Progenitor cell of endocrine pancreas (in vitro differentiated cells): ENCODE measurements at regions not wholly inside any gene's neighbourhood (a gene's known extent, or its start where the extent isn't known, plus 50 kb on each side); places are given as distances from the start of the nearest gene placed in this dataset.
"Not testable (repeated sequence)": the region's sequence is repeated elsewhere in the genome, so short reads cannot be mapped to it uniquely, and the experiment has no call there.

Experiments
- DNase-seq: peaks from one replicate; pipeline ENCODE4 v3.0.0; 2021; ENCODE audit warnings: low spot score; ENCODE audit not compliant: unreplicated experiment
- H3K27ac Mint-ChIP-seq: 2 replicates; pipeline ENCODE4 v1.8.0; 2021; ENCODE audit warnings: mild to moderate bottlenecking, moderate library complexity, mixed read lengths
- H3K27me3 Mint-ChIP-seq: 2 replicates; pipeline ENCODE4 v1.8.0; 2021; ENCODE audit warnings: mixed read lengths
- H3K36me3 Mint-ChIP-seq: 2 replicates; pipeline ENCODE4 v1.8.0; 2022; ENCODE audit warnings: mixed read lengths; ENCODE audit not compliant: insufficient read depth
- H3K4me1 Mint-ChIP-seq: 2 replicates; pipeline ENCODE4 v1.8.0; 2021; ENCODE audit warnings: low read depth, mixed read lengths
- H3K4me3 Mint-ChIP-seq: 2 replicates; pipeline ENCODE4 v1.8.0; 2021; ENCODE audit warnings: low read depth, mild to moderate bottlenecking, moderate library complexity, mixed read lengths
- H3K9me3 Mint-ChIP-seq: 2 replicates; pipeline ENCODE4 v1.8.0; 2021; ENCODE audit warnings: low read depth, mixed read lengths
- TF ChIP-seq, protein P1 (sequence below): fragments of 200-600 bp; sonication (generic); IDR thresholded peaks from one replicate; pipeline ENCODE4 v1.5.0; 2021; ENCODE audit warnings: antibody characterized with exemption, mild to moderate bottlenecking; ENCODE audit not compliant: unreplicated experiment

DNA sequence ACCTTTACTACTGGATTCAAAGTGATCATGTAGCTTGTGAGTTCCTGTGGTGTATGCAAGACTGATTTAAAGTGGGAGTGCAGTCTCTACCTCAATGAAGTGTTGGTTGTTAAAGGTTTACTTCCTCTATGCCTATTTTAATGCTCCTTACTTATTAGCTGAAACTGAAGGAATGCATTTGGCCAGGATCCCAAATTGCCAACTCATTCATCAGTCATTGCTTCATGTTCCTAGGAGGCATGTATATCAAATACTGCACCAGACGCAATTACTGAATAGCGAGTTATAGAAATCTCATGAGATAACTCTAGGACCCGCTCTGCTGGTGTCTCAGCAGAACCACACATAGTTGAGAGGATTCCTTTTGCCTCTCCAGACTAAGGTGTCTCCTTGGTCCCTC, 143.0 kb upstream of the RPS23 start:
- Mint-ChIP-seq H3K27ac (no peak overlapping the region), H3K36me3 (peaks cover 2% of the 10 kb centered on the region), H3K4me3 (no peak overlapping the region), H3K9me3 (peaks cover 4% of the 10 kb centered on the region), H3K4me1 (peaks cover 19% of the 10 kb centered on the region), H3K27me3 (no peaks in the 10 kb centered on the region)
- no peak for DNase-seq
- TF ChIP-seq, protein P1, sequence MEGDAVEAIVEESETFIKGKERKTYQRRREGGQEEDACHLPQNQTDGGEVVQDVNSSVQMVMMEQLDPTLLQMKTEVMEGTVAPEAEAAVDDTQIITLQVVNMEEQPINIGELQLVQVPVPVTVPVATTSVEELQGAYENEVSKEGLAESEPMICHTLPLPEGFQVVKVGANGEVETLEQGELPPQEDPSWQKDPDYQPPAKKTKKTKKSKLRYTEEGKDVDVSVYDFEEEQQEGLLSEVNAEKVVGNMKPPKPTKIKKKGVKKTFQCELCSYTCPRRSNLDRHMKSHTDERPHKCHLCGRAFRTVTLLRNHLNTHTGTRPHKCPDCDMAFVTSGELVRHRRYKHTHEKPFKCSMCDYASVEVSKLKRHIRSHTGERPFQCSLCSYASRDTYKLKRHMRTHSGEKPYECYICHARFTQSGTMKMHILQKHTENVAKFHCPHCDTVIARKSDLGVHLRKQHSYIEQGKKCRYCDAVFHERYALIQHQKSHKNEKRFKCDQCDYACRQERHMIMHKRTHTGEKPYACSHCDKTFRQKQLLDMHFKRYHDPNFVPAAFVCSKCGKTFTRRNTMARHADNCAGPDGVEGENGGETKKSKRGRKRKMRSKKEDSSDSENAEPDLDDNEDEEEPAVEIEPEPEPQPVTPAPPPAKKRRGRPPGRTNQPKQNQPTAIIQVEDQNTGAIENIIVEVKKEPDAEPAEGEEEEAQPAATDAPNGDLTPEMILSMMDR, result no peak

DNA sequence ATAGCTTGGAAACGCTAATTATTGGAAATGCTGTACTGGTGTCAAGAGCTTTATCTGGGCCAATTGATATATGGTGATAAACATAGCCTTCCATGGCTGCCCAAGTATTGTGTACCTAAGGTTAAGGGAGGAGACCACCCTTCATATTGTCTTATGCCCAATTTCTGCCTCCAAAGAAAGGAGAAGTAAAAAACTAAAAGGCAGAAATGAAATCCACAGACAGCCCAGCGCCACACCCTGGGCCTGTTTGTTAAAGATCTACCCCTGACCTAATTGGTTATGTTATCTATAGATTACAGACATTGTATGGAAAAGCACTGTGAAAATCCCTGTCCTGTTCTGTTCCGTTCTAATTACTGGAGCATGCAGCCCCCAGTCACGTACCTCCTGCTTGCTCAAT, 142.4 kb upstream of the RPS23 start:
- not testable (repeated sequence) for DNase-seq, H3K4me3 Mint-ChIP-seq, H3K36me3 Mint-ChIP-seq, H3K27me3 Mint-ChIP-seq, H3K9me3 Mint-ChIP-seq, H3K27ac Mint-ChIP-seq
- peaks cover 19% of the 10 kb centered on the region for H3K4me1 Mint-ChIP-seq

DNA sequence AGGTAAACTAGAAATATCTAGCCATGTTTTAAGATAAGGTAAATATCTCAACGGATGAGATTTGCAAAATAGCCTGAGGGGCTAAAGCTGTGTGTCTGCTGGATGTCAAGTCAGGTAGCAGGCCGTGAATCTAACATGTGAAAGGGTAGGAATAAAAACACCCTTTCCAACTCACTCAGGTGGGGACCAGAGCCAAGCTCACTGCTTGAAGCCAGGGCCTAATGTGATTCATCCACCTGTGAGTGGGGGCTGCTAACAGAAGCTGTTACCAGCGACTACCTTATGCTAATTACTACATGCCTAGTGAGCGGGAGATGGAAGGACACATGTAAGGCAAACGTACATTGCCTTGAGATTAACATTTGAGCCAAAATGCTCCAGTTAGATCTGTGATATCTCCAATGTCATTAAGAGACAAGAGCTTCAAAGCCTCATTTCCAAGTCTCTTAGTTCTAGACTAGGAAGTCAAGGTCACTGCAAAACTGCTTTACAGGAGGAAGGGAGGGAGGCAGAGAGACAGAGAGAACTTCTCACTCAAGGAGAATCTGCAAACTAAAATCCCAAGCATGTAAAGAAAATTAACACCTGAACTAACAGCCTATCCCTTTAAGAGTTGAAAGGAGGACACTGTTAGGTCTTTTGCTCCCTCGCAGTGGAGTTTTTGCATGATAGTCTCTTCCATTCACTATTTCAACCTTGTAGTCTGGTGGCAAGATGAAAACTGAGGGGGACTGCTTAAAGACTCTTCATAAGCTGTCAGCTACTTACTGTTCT, 141.6 kb upstream of the RPS23 start:
- Mint-ChIP-seq H3K4me3 (no peak overlapping the region), H3K27ac (no peak overlapping the region), H3K27me3 (no peaks in the 10 kb centered on the region), H3K4me1 (peaks cover 19% of the 10 kb centered on the region), H3K36me3 (peaks cover under 1% of the 10 kb centered on the region), H3K9me3 (peaks cover 2% of the 10 kb centered on the region)
- TF ChIP-seq, protein P1, result no peak
- no peak for DNase-seq

DNA sequence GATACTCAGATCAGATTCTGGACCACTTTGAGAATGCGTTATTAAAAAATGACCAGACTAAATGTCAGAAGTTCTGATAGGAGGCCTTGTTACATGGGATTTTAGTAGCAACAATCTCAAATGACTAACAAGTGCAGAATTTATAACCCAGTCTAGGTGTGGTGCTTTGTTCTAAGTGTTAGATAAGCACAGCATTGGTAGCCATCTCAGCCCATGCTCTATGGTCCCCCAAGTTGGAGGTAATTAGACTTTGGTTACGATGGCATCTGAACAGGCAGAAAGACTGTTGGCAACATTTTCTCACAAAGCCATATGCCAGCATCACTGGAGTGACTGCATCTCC, 140.4 kb upstream of the RPS23 start:
- Mint-ChIP-seq H3K27ac (no peak overlapping the region), H3K4me3 (no peak overlapping the region), H3K36me3 (no peaks in the 10 kb centered on the region), H3K27me3 (no peaks in the 10 kb centered on the region), H3K4me1 (peaks cover 19% of the 10 kb centered on the region), H3K9me3 (no peaks in the 10 kb centered on the region)
- TF ChIP-seq, protein P1, result no peak
- DNase-seq, result no peak

DNA sequence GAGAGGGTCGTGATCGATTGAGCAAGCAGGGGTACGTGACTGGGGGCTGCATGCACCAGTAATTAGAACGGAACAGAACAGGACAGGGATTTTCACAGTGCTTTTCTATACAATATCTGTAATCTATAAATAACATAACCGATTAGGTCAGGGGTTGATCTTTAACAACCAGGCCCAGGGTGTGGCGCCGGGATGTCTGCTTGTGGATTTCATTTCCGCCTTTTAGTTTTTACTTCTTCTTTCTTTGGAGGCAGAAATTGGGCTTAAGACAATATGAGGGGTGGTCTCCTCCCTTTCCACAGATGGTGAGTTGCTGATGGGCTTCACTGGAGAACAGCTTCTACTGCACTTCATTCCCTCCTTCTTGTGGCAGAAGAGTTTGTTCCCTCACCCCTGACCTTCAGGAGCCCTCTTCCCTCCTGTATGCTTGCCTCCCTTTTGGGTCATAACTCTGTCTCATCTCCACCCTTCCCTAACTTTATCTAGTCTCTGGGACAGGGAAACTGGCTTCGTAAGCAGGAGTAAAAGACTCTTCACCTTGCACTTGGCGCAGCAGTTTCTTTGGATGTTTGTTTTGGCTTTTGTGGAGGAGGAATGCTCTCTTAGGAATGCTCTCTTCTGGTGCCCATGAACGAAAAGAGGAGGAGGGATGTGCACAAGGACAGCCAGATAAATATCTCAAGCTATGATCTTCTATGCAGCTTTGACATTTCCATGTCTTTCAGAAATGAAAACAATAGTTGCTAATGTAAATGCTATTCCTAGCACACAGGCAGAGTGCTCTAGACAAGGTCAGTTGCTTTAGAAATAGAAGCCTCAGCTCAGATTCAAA, 139.8 kb upstream of the RPS23 start:
- H3K9me3 Mint-ChIP-seq, result peaks cover 1% of the 10 kb centered on the region
- no peak overlapping the region for H3K27ac Mint-ChIP-seq
- no peaks in the 10 kb centered on the region for H3K36me3 Mint-ChIP-seq
- no peak overlapping the region for H3K4me3 Mint-ChIP-seq
- DNase-seq, result no peak
- H3K4me1 Mint-ChIP-seq, result peaks cover 19% of the 10 kb centered on the region
- no peaks in the 10 kb centered on the region for H3K27me3 Mint-ChIP-seq
- TF ChIP-seq, protein P1, result no peak
